Heart right ventricle (tissue), 16 donors: ENCODE measurements at regions not wholly inside any gene's neighbourhood (a gene's known extent, or its start where the extent isn't known, plus 50 kb on each side); places are given as distances from the start of the nearest gene placed in this dataset.
"Not testable (repeated sequence)": the region's sequence is repeated elsewhere in the genome, so short reads cannot be mapped to it uniquely, and the experiment has no call there.

Experiments
- ATAC-seq, 8 donors: fragments of 200-7000 bp; cut with Tn5 transposase; one replicate each; pipeline ENCODE4 v1.9.1; 2020; ENCODE audit warnings: mild to moderate bottlenecking in 8 of 8, moderate library complexity in 8 of 8, moderate number of reproducible peaks in 1 of 8
- DNase-seq, 2 donors: peaks; one replicate each; pipeline ENCODE4 v3.0.0-alpha.2; 2020
- H3K27ac ChIP-seq, 10 donors: fragments of 200-600 bp; sonication (generic) in 2 of 10; one replicate each; pipeline versions ENCODE4 v1.5.0 to v1.8.0; 2020 to 2022; ENCODE audit warnings: mild to moderate bottlenecking in 3 of 10
- H3K27me3 ChIP-seq, 7 donors: fragments of 200-600 bp; one replicate each; pipeline ENCODE4 v1.8.0; 2021 to 2022; ENCODE audit warnings: mild to moderate bottlenecking in 2 of 7
- H3K36me3 ChIP-seq, 9 donors: fragments of 200-600 bp; sonication (generic) in 1 of 9; one replicate each; pipeline versions ENCODE4 v1.5.0 to v1.8.0; 2020 to 2022; ENCODE audit warnings: mild to moderate bottlenecking in 2 of 9
- H3K4me1 ChIP-seq, 9 donors: fragments of 200-600 bp; sonication (generic) in 1 of 9; one replicate each; pipeline versions ENCODE4 v1.5.0 to v1.8.0; 2020 to 2022; ENCODE audit warnings: mild to moderate bottlenecking in 4 of 9
- H3K4me3 ChIP-seq, 10 donors: fragments of 200-600 bp; sonication (generic) in 2 of 10; one replicate each; pipeline versions ENCODE4 v1.5.0 to v1.8.0; 2020 to 2022; ENCODE audit warnings: mild to moderate bottlenecking in 7 of 10, moderate library complexity in 2 of 10
- H3K9me3 ChIP-seq, 11 donors: fragments of 200-600 bp in 10 of 11; sonication (generic) in 2 of 11; one replicate each; pipeline versions ENCODE4 v1.5.0 to v1.8.0; 2013 to 2022; ENCODE audit warnings: mild to moderate bottlenecking in 2 of 11, control low read depth in 1 of 11, moderate library complexity in 1 of 11
- CTCF ChIP-seq, 9 donors: fragments of 200-600 bp; sonication (generic) in 2 of 9; IDR thresholded peaks; one replicate each; pipeline versions ENCODE4 v1.5.0 to v1.8.0; 2021 to 2022; ENCODE audit warnings: antibody characterized with exemption in 9 of 9, mild to moderate bottlenecking in 5 of 9, moderate library complexity in 1 of 9
- WGBS, 2 donors: extraction: QIAGEN DNeasy Blood & Tissue Kit; methylation state at CpG; one replicate each; pipeline ENCODE4 v1.1.7; 2013; ENCODE audit warnings: inconsistent platforms in 1 of 2; 5-methylcytosine and 5-hydroxymethylcytosine counted together
- intact Hi-C, 10 donors: fragments of 100-400 bp; cut with DNase I; formaldehyde crosslinking; loops; one replicate each; pipeline versions ENCODE4 v1.11.1 to v1.14.2; 2022
- donor health status: Arrhythmogenic right ventricular cardiomyopathy.
- donor health status: ischemic (EF 13 %, LVEDD 7.1; RV severe dilation, severe dysfunction).
- donor health status: healthy with polysubstance abuse.
- donor health status: DM: no; HTN: yes; CAD: no.
- donor health status: DM: no; HTN: no; CAD: no.
- donor health status: ischemic (EF 25% LVEDD 6.9; RV normal size, moderate dysfunction).
- donor health status: ischemic (EF 25% LVEDD 5.7; RV mildly dilated, moderate dysfunction).
- donor health status: healthy.
- donor health status: DM: yes; HTN: yes; CAD: no.
- donor health status: Ischemic cardiomyopathy.
- donor health status: ischemic (EF 35%, LVEDD 5.7; RV mildly dilated, moderate dysfunction).
- donor health status: nonischemic (EF 11% LVEDD 7.7; RV severe dilation, severe dysfunction).
- donor health status: DM: yes; HTN: yes; CAD: no.
- donor health status: PGD.
- donor health status: ischemic (EF 29% LVEDD 5.4; RV normal size, mild dysfunction).
- donor health status: nonischemic (EF 23%, LVEDD 6.1; RV moderate dilation, normal function).

GRCh38 chr5:125088522-125089105, 342.2 kb upstream of the ZNF608 start:
- Histone ChIP-seq H3K4me1 (peaks cover 0 to 5% (median 0%) of the 10 kb centered on the region in 9 donors), H3K36me3 (no peaks in the 10 kb centered on the region), H3K27me3 (no peaks in the 10 kb centered on the region), H3K9me3 (no peaks in the 10 kb centered on the region), H3K27ac (no peak overlapping the region), H3K4me3 (no peak overlapping the region)
- ATAC-seq = no peak
- DNase-seq = no peak
- WGBS, 2 donors = 98% methylated on average over 27 of the region's 27 CpGs
- TF ChIP-seq CTCF (IDR thresholded peaks at IDR 0.05) = no peak
- intact Hi-C loops = no loop called here

- not testable (repeated sequence) for H3K4me3 ChIP-seq, H3K4me1 ChIP-seq, H3K27me3 ChIP-seq, H3K27ac ChIP-seq, ATAC-seq, H3K36me3 ChIP-seq, DNase-seq
- peaks cover 0 to 15% (median 9%) of the 10 kb centered on the region in 11 donors for H3K9me3 ChIP-seq
- intact Hi-C loops = loop anchor here in 1 of 10 donors (5.0 kb wide), 1 partner anchor 490 kb away; no protein-coding TSS in a partner anchor
- 77 to 83% methylated on average over 3 of the region's 3 CpGs for WGBS, 2 donors
Measured at GRCh38 chr5:125092138-125092537, 345.7 kb upstream of the ZNF608 start.

- H3K4me1 ChIP-seq = no peaks in the 10 kb centered on the region
- H3K9me3 ChIP-seq = peaks cover 0 to 15% (median 9%) of the 10 kb centered on the region in 11 donors
- WGBS, 2 donors = 63 to 78% methylated on average over 3 of the region's 3 CpGs
- no peak overlapping the region for H3K27ac ChIP-seq
- TF ChIP-seq CTCF (IDR thresholded peaks at IDR 0.05) = no peak
- H3K27me3 ChIP-seq = no peaks in the 10 kb centered on the region
- no peak for ATAC-seq
- H3K4me3 ChIP-seq = no peak overlapping the region
- DNase-seq = no peak
- H3K36me3 ChIP-seq = no peaks in the 10 kb centered on the region
- intact Hi-C loops = loop anchor here in 1 of 10 donors (5.0 kb wide), 1 partner anchor 489 kb away; no protein-coding TSS in a partner anchor
Measured at GRCh38 chr5:125093776-125094175, 347.3 kb upstream of the ZNF608 start.

- intact Hi-C loops = no loop called here
- Histone ChIP-seq H3K4me3 (no peak overlapping the region), H3K4me1 (no peaks in the 10 kb centered on the region), H3K36me3 (no peaks in the 10 kb centered on the region), H3K9me3 (peaks cover 0 to 14% (median 9%) of the 10 kb centered on the region in 11 donors), H3K27me3 (no peaks in the 10 kb centered on the region), H3K27ac (no peak overlapping the region)
- TF ChIP-seq CTCF (IDR thresholded peaks at IDR 0.05) = no peak
- DNase-seq = no peak
- 94 to 98% methylated on average over 1 of the region's 1 CpG for WGBS, 2 donors
- no peak for ATAC-seq
Measured at GRCh38 chr5:125100342-125100741, 353.9 kb upstream of the ZNF608 start.

GRCh38 chr5:125100951-125101350, 354.5 kb upstream of the ZNF608 start:
- Histone ChIP-seq H3K4me3 (no peak overlapping the region), H3K4me1 (no peaks in the 10 kb centered on the region), H3K27ac (no peak overlapping the region), H3K27me3 (no peaks in the 10 kb centered on the region), H3K9me3 (peaks cover 0 to 11% (median 5%) of the 10 kb centered on the region in 11 donors), H3K36me3 (no peaks in the 10 kb centered on the region)
- ATAC-seq (no peak), DNase-seq (no peak)
- whole genome bisulfite sequencing, 2 donors = 65 to 75% methylated on average over 4 of the region's 4 CpGs
- no peak for TF ChIP-seq CTCF (IDR thresholded peaks at IDR 0.05)
- intact Hi-C loops = no loop called here
